Activated CD4-positive, alpha-beta T cell treated with anti-CD3 and anti-CD28 coated beads for 24 hours (primary cell): ENCODE measurements at regions not wholly inside any gene's neighbourhood (a gene's known extent, or its start where the extent isn't known, plus 50 kb on each side); places are given as distances from the start of the nearest gene placed in this dataset.

Experiments used
- DNase-seq, 2 donors: peaks; one replicate each; pipeline ENCODE4 v3.0.0-alpha.2; 2020; ENCODE audit warnings: low read depth in 2 of 2

DNA sequence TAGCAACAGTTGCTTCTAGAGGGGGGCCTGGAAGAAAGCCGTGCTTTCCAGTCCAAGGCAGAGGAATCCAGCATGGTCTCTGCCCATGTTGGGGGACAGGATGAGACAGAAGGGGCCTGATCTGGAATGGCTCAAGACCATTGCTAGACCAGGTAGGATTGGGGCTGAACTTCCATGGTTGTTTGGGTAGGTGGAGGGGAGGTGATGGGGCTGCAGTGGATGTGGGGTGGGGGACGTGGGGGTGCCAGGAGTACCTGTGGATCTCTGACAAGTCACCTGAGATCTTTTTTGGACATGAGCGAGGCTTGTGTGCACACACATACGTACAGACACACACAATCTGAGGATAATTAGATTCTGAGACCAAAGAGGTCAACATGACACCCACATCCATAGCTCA lies 228.7 kb upstream of the SKOR2 start:
- DNase-seq: no peak

DNA sequence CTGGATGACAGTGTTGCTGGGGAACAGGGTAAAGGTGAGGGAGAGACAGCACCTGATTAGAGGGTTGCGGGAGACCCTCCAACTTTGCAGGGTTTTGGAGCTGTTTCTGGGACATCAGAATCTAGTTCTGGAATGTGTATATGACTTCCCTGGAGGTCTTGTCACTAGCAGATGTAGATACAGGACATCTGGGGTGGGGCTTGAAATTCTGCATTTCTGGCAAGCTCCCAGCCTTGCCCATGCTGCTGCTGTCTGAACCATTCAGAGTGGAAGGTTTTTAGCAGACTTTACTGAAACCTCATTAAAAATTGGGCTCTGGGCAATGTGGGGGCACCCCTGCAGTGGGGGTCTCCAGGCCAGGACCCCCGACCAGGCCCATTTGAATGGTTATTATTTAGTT lies 220.3 kb upstream of the SKOR2 start:
- no peak for DNase-seq

DNA sequence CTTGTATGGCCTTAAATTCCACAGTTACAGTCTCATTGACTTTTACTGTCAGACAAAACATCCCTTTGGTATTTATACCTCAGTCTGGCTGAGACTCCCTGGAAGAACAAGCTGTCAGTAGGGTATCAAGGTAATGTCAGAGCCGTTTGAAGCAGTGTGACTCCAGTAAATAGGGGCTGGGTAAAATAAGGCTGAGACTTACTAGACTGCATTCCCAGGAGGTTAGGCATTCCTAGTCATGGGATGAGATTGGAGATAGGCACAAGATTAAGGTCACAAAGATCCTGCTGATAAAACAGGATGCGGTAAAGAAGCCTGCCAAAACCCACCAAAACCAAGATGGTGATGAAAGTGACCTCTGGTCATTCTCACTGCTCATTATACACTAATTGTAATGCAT lies 219.5 kb upstream of the SKOR2 start:
- DNase-seq: no peak

DNA sequence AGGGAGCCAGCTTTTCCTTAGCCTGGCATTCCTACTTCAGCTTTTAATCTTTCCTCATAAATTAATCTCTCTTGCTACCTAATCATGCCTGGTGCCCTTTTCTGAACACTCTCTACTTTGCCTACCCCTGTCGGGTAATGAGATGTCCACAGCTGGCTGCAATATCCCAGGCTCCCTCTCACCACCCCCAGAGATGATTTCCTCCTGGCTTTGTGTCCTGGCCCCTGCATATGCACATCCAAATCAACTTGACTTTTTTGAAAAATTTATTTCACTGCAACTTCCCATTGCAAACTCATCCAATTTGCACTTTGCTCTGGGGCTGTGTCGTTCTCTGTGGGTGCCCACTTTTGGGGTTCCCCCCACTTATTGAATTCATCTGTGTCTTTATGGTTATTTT lies 218.1 kb upstream of the SKOR2 start:
- no peak for DNase-seq

DNA sequence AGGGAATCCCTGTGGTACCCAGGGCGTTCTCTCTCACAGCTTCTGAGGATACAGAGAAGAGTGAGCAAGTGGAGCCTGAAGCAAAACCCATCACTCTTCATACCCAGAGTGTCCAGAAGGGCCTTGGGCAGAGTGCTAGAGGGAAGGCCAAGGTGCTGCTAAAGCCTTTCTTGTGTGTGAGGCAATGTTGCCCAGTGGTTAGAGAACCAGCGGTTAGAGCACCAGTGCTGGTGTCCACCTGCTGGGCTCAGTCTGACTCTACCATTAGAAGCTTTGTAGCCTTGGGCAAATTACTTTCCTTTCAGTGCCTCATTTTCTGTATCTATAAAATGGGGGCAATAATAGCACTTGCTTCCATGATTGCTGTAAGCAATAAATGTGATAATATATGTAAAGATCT lies 210.5 kb upstream of the SKOR2 start:
- DNase-seq: no peak

DNA sequence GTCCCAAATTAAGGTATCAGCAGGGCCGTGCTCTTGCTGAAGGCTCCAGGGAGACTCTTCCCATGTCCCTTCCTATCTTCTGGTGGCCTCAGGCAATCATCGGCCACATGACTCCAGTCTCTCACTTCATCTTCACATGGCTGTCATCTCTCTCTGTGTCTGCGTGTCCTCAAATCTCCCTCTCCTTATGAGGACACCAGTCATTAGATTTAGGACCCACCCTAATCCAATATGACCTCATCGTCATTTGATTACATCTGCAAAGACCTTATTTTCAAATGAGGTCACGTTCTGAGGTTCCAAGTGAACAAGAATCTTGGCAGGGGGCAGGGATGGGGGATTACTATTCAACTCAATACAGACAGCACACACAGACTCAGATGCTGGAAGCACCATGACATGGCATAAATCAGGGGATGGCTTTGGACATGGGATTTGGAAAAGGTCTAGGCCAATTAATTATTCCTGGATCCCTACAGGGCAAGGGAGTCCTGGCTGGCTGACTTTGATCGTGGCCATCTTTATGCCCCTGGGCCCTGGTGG lies 210.0 kb upstream of the SKOR2 start:
- DNase-seq: no peak

DNA sequence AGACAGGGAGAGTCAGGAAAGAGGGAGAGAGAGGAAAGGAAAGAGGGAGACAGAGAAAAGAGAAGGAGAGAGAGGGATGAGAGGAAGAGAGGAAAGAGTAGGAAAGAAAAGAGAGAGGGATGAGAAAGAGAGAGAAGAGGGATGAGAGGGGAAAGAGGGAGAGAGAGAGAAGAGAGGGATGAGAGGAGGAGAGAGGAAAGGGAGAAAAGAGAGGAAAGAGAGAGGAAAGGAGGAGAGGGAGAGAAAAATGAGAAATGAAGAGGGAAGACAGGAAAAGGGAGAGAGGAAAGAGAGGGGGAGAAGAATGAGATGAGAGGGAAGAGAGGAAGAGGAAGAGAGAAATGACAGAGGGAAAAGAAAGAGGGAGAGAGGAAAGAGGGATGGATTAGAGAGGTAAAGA lies 207.0 kb upstream of the SKOR2 start:
- no peak for DNase-seq

DNA sequence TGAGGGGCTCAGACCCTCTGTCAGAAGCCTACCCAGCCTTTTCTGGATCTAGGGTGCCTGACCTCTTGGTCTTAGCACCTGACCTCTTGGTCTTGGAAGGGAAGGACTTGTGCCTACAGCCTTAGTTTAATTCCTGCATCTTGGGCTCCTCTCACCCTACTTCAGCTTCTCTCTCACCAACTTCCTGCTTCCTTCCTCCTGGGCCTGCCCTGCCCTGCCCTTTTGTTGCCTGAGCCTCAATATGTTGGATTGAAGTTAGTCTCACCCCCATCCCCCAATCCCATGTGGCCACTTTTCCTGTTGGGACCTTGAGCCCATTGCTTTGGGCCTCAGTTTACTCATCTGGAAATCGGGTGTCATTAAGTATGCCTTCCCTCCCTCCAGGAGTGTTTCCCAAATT lies 206.2 kb upstream of the SKOR2 start:
- no peak for DNase-seq

DNA sequence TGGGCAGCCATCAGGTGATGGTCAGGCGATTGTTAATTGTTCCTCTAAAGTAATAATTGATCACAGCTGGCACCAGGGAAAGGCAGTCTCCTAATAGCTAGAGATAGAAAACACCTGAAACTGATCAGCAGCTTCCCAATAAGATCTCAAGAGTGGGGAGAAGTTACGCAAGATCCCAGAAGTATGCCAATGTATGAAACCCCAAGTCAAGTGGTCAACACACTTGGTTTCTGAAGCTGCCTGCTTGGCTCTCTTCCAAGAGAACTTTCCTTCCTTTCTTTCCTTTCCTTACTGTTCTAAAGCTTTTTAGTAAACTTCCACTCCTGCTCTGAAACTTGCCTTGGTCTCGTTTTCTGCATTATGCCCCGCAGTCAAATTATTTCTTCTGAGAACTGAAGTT lies 201.6 kb upstream of the SKOR2 start:
- no peak for DNase-seq

DNA sequence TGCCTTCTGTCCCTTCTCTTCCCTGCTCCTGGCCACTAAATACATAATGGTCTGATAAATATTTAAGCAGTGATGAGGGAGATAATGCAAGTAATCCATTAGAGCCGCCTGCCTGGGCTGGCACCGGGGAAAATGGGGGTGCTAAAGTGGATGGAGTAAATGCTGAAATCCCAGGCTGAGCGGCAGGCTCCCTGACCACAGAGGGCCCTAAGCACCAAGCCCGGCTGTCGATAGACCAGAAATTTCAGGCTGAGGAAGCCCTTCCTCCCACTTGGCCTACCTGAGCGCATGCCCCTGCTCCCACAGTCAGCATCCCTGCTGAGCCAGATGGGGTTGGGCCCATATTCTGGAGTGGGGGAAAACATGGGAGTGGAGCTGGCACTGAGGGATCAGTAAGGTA lies 197.5 kb upstream of the SKOR2 start:
- no peak for DNase-seq

DNA sequence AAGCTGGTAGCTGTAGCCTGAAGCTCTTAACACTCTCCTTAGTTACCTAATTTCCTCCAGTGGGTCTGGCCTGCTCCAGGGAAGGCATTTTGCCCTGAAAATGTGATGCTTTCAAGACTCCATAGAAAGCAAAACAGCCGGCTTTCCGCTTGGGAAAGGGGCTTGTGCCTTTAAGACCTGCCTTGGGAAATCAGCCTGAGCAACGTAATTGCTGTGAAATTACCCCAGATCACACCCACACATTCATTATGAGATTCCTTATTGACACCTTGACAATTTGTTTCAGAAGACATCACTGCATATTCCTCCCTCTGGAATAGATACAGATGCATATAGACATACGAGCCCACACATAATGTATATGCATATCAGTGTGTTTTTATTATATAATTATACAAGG lies 190.5 kb upstream of the SKOR2 start:
- no peak for DNase-seq

DNA sequence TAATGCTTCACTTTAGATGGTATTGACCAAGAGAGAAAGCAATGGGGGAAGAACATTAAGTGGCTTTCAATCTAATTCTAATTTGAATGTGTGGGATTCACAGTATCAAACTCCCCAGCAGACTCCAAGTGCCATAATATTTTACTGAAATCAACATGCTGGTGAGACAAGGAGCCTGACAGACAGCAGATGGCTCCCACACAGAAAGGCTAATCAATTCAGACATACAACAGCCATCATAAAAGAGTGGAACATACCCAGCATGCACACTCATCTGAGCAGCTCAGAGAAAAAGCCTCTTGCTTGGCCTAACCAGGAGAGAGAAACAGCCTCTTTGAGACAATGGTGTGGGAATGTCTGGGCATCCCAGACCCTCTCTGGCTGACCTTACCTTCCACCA lies 186.5 kb upstream of the SKOR2 start:
- no peak for DNase-seq

DNA sequence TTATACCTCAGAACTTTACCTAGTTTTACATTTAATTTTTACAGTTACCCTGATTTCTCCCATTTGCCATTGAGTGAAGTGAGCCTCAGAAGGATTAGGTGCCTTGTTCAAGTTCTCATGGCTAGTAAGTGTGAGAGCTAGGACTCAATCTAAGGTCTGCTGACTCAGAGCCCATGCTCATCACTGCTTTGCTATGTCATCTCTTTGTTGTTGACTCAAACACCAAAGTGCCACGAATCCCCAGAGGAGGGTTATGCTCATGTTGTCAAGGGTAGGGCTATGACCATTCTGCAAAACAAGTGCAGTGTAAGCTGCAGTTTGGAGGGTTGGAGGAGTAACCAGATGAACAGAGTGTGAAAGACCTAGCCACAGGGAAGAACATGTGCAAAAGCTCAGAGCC lies 185.4 kb upstream of the SKOR2 start:
- DNase-seq: no peak

DNA sequence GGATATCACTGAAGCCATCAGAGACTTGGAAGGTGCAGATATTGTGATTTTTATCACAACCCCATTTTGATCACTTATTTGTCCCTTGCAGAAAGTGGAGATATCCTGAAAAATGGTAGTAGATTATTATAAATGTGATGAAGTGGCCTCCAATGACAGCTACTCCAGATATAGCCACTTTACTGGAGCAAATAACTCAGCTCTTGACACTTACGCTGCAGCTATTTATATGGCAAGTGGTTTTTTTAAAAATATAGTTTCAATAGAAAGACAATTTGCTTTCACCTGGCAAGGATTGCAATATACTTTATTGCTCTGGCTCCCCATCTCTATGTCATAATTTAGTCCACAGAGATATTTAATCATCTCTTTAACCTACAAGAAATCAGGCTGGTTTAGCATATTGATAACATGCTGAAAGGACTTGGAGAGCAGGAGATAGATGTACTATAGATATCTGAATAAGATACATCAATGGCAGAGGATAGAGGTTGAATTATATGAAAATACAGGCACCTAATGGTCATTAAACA lies 182.8 kb upstream of the SKOR2 start:
- DNase-seq: no peak

DNA sequence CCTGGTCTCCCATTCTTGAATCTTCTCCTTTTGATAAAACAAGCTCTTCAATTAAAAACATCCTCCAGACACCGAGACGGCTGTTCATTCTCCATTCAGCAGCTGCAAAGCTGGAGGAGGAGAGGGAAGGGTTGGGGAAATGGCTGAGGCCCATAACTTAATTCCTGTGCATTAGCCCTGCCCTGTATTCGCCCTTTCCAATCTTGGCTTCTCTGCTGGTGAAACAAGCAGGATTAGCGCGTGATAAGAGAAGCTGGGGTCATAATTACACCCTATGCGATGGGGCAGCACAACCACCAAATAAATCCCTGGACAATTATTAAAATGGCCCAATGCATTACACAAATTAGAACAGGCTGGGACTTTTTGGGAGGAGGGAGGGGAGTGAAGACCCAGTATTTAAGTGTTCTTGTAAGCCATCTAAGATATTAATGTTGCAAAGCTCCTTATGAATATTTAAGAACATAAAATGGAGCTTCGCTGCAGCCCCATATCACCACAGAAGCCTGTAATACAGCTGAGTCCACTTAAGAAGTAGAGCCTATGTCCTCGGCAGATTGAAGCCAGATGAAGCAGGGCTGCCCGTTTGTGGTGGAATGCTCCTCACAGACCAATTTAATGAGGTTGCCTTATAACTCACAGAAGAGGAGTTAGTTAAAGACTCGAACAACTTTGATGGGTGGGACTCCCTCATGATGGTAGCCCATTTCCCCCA lies 176.6 kb upstream of the SKOR2 start:
- DNase-seq: no peak

DNA sequence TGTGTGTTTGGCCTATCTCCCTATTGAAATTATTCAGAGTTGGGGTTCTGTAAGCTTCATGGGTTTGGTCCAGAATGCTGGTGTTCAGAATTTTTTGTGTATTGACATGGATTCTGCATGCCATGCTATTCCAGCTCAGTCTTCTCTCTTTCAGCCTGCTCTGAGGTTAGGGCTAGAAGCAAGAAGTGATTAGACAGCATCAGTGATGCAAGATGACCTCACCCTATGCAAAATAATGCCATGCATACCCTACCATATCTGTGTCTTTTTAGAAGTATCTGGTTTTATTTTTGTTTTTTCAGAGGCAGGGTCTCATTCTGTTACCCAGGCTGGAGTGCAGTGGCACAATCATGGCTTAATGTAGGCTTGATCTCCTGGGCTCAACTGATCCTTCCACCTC lies 175.6 kb upstream of the SKOR2 start:
- no peak for DNase-seq

DNA sequence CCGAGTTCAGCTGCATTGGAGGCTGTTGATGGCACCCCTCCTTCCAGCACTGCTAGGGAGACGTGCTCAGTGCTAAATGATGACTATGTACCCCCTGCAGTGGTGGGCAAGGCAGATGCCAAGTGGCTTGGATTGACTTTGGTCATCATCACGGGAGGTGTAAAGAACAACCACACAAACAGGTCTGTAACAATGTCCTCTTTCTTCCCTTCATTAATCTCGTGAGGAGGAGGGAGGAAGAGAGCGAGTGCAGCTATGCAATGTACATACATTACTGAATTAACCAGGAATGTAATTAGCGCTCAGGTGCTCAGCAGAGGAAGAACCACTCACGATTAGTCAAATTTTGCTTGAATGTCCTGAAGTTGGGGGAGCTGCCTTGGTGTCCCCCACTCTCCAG lies 173.9 kb upstream of the SKOR2 start:
- DNase-seq: no peak

DNA sequence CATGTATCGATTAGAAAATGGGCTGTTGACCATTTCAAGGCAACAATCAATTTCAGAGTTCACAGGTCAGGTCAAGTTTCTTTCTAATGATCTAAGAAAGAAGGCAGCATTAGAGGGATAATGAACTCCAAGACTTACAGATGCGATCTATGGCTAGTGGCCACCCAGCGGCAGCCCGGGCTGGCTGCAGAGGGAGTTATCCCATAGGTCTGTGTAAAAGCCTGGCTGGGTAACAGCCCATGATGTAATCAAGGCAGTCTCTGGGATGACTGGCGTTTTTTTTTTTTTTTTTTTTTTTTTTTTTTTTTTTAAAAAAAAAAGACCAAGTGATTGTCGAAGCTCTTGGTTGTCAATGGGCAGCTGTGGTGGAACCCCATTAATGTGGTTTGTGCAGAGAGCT lies 171.1 kb upstream of the SKOR2 start:
- DNase-seq: no peak

DNA sequence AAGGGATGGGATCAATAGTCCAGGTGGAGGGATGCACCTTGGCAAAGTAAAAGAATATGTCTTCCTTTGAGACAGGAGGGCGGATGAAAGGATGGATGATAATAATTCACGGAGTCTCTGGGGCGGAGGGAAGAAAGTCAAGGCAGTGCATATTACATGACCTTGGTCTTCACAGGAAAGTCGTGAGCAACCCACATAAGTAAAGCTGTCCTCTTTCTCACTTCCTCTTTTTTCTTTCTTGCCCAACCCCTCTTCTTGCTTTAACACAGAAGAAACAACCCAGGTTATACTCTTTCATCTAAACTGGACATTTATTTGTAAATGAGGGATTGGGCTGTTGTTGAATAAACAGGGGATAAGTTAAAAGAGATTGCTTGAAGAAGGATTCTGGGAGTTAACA lies 168.7 kb upstream of the SKOR2 start:
- DNase-seq: no peak

DNA sequence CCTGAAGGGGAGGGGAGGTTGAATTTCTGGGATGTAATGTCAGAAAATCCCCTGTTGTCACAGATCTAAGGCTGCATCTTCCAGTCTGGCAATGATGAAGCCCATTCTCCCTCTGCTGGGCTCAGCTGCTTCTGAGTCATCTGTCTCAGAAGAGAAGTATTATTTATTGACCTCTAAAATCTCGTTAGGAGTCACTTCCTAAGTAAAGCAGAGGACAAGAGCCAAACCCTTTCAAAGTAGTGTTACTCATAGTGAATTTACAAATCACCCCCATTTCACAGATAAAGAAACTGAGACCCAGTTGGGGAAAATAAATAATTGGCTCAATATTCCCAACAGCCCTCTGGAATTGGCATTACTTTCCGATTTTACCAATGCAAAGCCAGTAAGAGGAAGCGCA lies 167.3 kb upstream of the SKOR2 start:
- no peak for DNase-seq

DNA sequence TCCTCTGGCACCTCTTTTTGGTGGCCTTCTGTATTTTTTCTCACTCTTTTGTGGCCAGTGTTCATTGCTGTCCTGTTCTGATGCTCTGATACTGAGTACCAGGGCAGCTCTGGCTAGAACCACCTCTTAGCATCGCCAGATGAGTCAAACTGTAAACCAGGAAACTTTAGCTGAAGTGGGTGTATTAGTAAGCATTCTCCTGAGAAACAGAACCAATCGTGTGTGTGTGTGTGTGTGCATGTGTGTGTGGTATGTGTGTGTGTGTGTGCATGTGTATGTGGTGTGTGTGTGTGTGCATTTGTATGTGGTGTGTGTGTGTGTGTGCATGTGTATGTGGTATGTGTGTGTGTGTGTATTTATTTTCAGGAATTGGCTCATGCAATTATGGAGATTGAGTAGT lies 166.3 kb upstream of the SKOR2 start:
- no peak for DNase-seq

DNA sequence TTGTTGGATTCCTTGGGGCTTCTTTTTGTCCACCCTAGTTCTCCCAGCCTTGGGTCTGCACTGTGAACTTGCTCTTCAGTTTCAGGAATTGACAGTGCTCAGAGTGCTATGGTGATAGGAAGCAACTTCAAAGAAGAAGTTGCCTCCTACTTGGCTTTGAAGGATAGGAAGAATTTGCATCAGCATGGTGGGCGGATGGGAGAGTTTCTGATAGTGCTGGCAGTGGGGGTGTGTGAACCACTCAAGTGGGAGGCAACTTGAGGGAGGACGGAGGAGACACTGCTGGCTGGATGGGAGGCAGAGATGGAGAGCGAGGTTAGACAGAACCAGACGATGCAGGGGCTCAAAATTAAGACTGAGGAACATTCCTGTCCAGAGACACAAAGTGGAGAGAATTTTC lies 164.4 kb upstream of the SKOR2 start:
- DNase-seq: no peak

DNA sequence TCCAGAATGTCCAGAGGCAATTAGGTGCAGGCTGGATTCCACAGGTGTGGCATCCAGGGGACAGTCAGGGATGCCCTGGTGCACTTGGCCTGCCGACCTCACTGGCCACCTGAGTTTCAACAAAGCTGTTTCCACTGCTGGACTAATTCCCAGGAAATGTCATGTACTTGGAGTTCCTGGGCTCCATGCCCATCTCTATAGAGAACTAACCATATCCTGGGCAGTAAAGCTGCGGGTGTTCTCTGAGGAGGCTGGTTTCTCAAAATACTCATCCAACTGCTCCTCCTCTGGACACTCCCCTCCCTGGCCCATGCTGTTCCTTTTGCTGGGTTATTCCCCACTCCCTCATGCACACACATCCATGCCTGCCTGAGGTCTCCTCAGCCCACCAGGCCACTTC lies 161.9 kb upstream of the SKOR2 start:
- no peak for DNase-seq

DNA sequence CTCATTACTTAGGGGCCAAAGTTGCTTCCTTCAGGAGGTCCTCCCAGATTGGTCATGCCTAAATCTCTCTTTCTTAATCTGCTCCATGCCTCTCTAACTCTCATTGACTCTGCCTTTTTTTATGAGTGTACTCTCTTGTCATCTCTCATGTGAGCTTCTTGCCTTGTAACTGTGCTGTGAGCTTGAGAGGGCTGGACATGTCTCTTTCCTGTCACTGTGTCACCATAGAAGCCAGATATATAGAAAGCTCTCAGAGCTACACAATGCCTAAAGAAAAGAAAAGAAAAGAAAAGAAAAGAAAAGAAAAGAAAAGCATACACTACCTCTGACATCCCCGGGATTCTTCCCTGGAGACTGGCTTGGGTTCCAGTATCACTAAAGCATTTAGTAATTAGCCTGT lies 161.5 kb upstream of the SKOR2 start:
- DNase-seq: no peak
